SJSA1 (cell line): ENCODE measurements at regions not wholly inside any gene's neighbourhood (a gene's known extent, or its start where the extent isn't known, plus 50 kb on each side); places are given as distances from the start of the nearest gene placed in this dataset.

Experiments
- DNase-seq, 2 experiments: peaks; one replicate each; pipeline ENCODE4 v3.0.0-alpha.2; 2015 to 2020; ENCODE audit warnings: low spot score in 2 of 2, low read depth in 1 of 2
- H3K27ac ChIP-seq: fragments of 250-450 bp; sonication (Bioruptor Pico); 2 replicates; pipeline ENCODE4 v1.5.1; 2020; ENCODE audit warnings: mild to moderate bottlenecking, moderate library complexity
- H3K27me3 ChIP-seq: fragments of 250-450 bp; sonication (Bioruptor Pico); replicated peaks from 2 replicates; pipeline ENCODE4 v1.5.1; 2020; ENCODE audit warnings: mild to moderate bottlenecking, moderate library complexity
- H3K36me3 ChIP-seq: fragments of 250-450 bp; sonication (Bioruptor Pico); 2 replicates; pipeline ENCODE4 v1.5.1; 2020; ENCODE audit warnings: mild to moderate bottlenecking
- H3K4me1 ChIP-seq: fragments of 250-450 bp; sonication (Bioruptor Pico); replicated peaks from 2 replicates; pipeline ENCODE4 v1.6.1; 2021; ENCODE audit warnings: mild to moderate bottlenecking
- H3K4me3 ChIP-seq: fragments of 250-450 bp; sonication (Bioruptor Pico); 2 replicates; pipeline ENCODE4 v1.5.1; 2020; ENCODE audit warnings: mild to moderate bottlenecking
- H3K9me3 ChIP-seq: fragments of 250-450 bp; sonication (Bioruptor Pico); replicated peaks from 2 replicates; pipeline ENCODE4 v1.5.1; 2020; ENCODE audit warnings: mild to moderate bottlenecking

DNA sequence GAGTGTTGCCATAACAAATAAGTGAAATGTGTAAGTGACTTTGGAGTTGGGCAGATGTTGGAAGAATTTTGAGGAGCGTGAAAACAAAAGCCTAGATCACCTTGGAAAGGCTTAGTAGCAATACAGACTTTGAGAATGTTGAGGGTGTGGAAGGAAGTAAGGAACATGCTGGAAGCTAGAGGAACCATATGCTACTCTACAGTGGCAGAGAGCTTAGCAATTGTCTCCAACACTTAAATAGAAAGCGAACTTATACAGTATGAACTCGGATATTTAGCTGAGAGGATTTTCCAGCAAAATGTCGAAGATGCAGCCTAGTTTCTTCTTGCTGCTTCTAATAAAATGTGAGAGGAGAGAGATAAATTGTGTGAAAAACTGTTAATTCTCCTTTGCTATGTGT, 271.2 kb downstream of the ADRA2A start:
- Histone ChIP-seq H3K27me3 (peaks cover 26% of the 10 kb centered on the region), H3K36me3 (no peaks in the 10 kb centered on the region)
- DNase-seq: no peak

DNA sequence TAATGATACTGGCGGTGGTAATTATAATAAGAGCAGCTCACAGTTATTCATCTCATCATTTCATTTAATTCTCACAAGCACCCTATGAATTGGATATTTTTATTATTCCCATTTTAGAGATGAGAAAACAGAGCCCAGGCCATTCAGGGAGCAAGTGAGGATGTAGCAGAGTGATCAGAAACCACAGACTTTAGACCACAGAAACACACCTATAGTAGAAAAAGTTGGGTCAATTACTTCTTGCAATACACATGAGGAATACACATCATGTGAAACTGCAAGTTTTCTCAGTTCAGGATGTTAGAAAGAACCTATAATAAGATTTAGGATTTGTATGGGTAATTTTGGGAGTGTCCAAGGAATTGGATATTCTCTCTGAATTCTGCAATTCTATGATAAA, 278.0 kb downstream of the ADRA2A start:
- Histone ChIP-seq H3K27me3 (peaks cover 17% of the 10 kb centered on the region), H3K9me3 (no peaks in the 10 kb centered on the region), H3K4me3 (no peak overlapping the region), H3K27ac (no peak overlapping the region), H3K4me1 (no peaks in the 10 kb centered on the region), H3K36me3 (no peaks in the 10 kb centered on the region)
- DNase-seq: no peak

More for the DNA sequence above, 271.2 kb downstream of the ADRA2A start:
- Histone ChIP-seq H3K4me3 (no peak overlapping the region), H3K4me1 (no peaks in the 10 kb centered on the region), H3K27ac (no peak overlapping the region), H3K9me3 (no peaks in the 10 kb centered on the region)

DNA sequence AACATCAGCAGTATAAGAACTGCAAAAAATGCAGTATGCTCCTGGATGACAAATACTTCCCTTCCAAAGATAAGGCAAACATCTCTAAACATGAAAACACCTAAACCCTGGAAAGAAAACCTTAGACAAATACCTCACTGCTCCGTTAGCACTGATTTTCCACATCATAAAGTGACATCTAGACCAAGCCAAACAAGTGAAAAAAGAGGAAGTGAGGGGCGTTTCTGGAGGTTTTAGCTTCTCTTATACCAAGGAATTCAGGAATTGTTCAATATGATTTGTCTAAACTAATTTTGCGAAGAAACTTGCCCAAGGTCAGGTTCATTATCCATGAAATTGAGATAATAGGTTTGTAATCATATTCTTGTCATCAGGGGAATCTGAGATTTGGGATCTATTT, 279.7 kb downstream of the ADRA2A start:
- H3K4me1 ChIP-seq: no peaks in the 10 kb centered on the region
- H3K36me3 ChIP-seq: no peaks in the 10 kb centered on the region
- no peak overlapping the region for H3K27ac ChIP-seq
- DNase-seq: no peak
- no peaks in the 10 kb centered on the region for H3K9me3 ChIP-seq
- H3K27me3 ChIP-seq: peaks cover 18% of the 10 kb centered on the region
- H3K4me3 ChIP-seq: no peak overlapping the region

DNA sequence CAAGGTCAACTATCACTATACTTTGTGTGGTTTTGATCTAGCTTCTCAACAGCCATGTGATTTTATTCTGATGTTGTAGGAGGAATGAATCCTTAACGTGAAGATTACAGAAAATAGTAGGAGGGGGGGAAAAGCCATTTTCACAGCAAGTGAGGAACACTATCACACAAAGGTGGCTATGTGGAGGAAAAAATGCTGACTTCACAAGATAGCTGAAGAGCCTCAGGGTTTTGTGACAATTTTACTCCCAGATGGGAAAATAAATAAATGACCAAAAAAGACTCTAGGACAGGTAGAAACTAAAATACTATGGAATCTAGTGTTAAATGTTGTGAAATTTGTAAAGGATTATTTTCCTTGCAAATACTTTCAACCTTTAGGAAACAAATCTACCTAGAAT, 281.0 kb downstream of the ADRA2A start:
- H3K4me3 ChIP-seq: no peak overlapping the region
- no peaks in the 10 kb centered on the region for H3K4me1 ChIP-seq
- no peak overlapping the region for H3K27ac ChIP-seq
- H3K27me3 ChIP-seq: peaks cover 24% of the 10 kb centered on the region
- no peaks in the 10 kb centered on the region for H3K9me3 ChIP-seq
- DNase-seq: no peak
- H3K36me3 ChIP-seq: no peaks in the 10 kb centered on the region

DNA sequence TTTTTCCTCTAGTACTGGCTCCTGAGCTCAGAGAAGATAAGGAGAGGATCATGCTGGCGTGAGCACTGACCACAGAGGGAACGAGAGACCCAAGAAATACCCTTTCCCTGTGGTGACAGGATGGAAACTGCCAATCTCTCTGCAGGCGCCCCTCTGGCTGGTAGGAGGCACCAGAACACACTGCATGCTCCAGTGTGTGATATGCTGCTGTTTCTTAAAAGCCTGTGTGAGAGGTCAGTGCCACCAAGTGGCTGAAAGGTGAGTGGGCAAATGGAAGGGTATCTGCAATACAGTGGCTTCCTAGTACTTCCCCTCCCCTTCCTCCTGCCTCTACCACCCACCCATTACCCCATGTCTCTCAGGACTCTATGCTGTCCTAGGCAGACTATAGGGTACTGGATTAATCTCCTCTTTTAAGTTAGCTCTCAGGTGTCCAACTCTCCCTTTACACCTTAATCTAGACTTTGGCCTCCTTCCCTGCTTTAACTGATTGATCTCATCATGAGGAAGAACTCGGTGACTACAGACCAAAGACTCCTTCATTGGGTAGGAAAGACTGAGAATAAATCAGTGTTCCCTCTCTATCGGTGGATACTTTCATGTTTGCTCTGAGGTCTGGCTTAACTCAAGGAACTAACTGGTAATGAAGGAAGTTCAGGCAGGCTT, 283.6 kb downstream of the ADRA2A start:
- peak; percentile 42 to 55 for DNase-seq
- H3K36me3 ChIP-seq: no peaks in the 10 kb centered on the region
- no peak overlapping the region for H3K4me3 ChIP-seq
- no peaks in the 10 kb centered on the region for H3K9me3 ChIP-seq
- H3K4me1 ChIP-seq: no peaks in the 10 kb centered on the region
- no peak overlapping the region for H3K27ac ChIP-seq
- H3K27me3 ChIP-seq: peaks cover 21% of the 10 kb centered on the region

DNA sequence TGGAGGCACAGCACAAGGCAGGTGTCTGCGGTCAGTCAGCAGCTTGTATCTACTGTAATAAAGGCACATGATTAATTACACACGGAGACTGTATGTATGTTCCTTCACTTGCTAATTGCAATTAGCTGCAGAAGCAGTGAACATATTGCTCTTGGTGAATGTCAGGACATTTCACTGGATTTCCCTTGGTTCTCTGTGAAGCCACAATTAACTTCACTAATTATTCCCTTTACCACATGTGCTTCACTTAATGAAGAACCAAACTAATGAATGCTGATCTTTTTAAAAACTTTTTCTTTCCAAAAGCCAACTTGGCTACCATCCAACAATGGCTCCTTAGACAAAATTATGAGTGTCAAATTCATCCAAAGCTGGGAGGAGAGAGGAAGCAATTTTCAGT, 290.7 kb downstream of the ADRA2A start:
- H3K4me1 ChIP-seq: peaks cover 12% of the 10 kb centered on the region
- H3K9me3 ChIP-seq: no peaks in the 10 kb centered on the region
- H3K27ac ChIP-seq: no peak overlapping the region
- H3K4me3 ChIP-seq: no peak overlapping the region
- H3K36me3 ChIP-seq: no peaks in the 10 kb centered on the region
- no peak for DNase-seq
- peaks cover 3% of the 10 kb centered on the region for H3K27me3 ChIP-seq

DNA sequence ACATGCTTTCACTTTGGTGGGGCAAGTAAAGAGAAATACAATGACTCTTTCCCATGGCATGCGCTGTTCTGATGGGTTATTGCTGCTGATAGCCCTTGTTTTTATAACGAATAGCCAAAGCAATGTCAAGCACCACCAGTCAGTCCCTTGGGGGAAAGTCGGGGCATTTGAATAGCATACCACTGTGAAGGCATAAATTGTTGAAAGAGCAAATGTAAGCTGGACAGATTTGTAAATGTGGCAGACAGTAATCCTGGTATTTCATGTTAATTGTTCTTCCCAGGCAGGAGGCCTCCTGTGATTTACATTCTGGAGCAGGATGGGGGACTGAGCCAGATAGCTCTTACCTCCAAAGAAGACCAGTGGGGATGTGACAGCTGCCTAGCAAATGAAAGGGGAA, 293.3 kb downstream of the ADRA2A start:
- Histone ChIP-seq H3K9me3 (no peaks in the 10 kb centered on the region), H3K36me3 (no peaks in the 10 kb centered on the region), H3K4me3 (no peak overlapping the region), H3K4me1 (peaks cover 12% of the 10 kb centered on the region), H3K27me3 (no peaks in the 10 kb centered on the region; the same call in 1 of the 2 replicates), H3K27ac (no peak overlapping the region)
- DNase-seq: peak; percentile 52 to 53

DNA sequence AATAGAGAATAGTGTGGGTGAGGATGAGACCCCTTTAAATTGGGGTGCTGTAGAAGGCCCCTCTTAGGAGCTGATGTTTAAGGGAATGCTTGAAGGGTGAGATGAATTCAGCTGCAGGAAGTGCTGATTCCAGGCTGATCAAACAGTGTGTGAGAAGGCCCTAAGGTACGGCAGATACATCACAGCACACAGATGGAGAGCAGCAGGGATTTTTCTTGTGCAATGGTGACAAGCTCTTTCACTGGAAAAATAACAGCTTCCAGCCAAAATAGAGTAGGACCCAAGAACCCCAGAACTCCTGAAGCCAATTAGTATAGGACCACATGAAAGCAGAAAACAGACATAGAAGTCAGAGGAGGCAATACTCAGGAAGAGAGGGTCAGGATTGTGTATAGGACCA, 296.9 kb downstream of the ADRA2A start:
- Histone ChIP-seq H3K27me3 (no peaks in the 10 kb centered on the region; the same call in 1 of the 2 replicates), H3K27ac (no peak overlapping the region), H3K36me3 (no peaks in the 10 kb centered on the region), H3K4me3 (no peak overlapping the region), H3K4me1 (peaks cover 12% of the 10 kb centered on the region), H3K9me3 (no peaks in the 10 kb centered on the region)
- DNase-seq: no peak

DNA sequence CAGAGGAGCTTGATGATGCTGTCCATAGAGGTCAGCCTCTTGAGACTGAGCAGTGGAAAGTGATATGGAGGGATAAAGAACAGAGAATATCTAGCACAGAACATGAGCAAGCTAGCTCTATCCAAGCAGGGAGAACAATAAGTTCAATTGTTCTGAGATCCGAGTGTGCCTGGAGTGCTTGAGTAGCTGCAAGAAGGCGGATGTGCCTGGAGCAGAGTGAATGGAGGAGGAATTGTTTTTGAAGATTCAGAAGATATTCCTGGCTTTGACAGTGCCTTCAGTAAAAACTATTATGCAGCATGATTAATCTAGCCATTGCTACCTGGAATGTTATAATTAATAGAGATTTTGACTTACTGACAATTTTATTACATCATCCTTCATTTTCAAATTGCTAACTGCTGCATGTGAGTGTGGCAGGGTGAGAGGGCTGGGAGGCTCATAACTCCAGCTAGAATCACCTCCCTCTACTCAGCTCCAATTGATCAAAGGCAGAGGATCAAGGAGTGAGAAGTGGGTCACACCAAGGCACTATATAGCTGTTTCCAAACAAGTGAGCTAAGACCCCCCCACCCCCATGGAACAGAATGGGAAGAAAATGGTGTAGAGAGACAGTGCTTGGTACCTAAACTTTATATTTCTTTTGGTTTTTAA, 302.8 kb downstream of the ADRA2A start:
- no peak for DNase-seq
- H3K9me3 ChIP-seq: no peaks in the 10 kb centered on the region
- H3K27me3 ChIP-seq: no peaks in the 10 kb centered on the region; the same call in 1 of the 2 replicates
- no peak overlapping the region for H3K27ac ChIP-seq
- no peak overlapping the region for H3K4me3 ChIP-seq
- H3K4me1 ChIP-seq: no peaks in the 10 kb centered on the region
- H3K36me3 ChIP-seq: no peaks in the 10 kb centered on the region

DNA sequence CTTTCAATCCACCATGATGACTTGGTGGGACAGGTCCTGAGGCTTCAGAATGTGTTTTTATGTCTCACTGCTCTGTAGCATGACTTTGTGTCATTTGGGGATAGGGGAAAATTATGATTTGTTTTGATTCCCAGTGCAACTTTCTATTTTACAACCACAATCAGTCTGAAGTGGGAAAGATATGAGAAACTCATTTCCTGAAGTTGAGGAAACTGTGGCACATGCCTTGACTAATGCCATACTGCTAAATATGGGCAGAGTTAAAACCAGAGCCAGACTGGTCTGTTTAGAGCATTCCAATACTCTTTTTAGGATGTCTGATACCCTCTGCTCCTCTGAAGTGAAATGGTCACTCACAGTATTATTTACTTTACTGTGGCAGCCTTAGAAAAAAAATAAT, 307.7 kb downstream of the ADRA2A start:
- H3K27ac ChIP-seq: no peak overlapping the region

DNA sequence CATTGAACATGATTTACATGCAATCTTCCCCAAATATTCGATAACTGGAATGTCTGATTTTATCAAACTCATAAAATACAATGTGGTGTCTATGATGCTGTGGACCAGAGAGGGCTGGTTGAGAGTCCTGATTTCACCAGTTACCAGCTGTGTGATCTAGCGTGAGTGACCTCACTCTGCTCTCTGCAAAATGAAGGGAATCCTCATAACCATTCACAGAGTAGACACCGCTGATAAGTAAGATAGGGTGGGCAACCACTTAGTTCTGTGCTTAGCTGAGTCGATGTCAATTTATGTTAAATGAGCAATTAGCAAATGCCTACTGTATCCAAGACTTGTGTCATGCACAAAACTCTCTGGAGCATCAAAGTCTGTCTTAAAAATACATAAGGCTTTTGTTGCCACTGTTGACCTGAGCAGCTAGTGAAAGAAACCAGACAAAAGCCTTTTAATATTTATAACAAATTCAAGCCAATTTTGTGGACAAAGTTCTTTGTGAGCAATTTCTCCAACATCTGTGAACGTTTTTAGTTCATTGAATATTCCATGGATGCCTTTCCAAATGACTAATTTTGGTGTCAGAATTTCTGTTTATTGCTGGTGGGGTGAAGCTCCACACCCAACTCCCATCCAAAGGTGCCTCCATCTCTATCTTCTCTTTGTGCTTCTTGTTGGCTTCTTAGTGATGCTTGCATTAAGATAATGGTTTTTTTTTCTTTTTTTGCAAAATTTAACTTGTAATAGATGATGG, 314.2 kb downstream of the ADRA2A start:
- Histone ChIP-seq H3K4me3 (no peak overlapping the region), H3K27ac (no peak overlapping the region), H3K9me3 (no peaks in the 10 kb centered on the region), H3K36me3 (no peaks in the 10 kb centered on the region), H3K27me3 (no peaks in the 10 kb centered on the region; the same call in 1 of the 2 replicates), H3K4me1 (no peaks in the 10 kb centered on the region)
- DNase-seq: no peak

More for the DNA sequence above, 307.7 kb downstream of the ADRA2A start:
- Histone ChIP-seq H3K36me3 (no peaks in the 10 kb centered on the region), H3K27me3 (no peaks in the 10 kb centered on the region; the same call in 1 of the 2 replicates), H3K9me3 (no peaks in the 10 kb centered on the region), H3K4me3 (no peak overlapping the region), H3K4me1 (no peaks in the 10 kb centered on the region)
- DNase-seq: no peak

DNA sequence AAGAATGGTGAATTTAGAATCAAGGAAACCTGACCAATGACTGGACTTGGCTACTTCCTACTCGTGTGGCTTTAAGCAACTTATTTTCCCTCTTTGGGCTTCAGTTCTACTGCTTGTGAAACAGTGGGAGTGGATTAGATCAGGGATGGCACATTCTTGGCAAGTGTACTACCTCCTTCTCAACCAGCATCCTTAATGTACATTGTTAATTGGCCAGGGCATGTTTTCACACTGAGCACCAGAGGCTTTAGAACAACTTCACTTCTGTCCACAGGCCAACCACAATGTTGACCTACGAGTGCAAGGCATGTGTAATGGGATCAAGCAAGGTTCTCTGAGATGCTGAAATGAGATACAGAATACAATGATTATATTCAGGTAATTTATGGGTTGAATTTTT, 315.3 kb downstream of the ADRA2A start:
- Histone ChIP-seq H3K9me3 (no peaks in the 10 kb centered on the region), H3K4me1 (no peaks in the 10 kb centered on the region), H3K36me3 (no peaks in the 10 kb centered on the region), H3K4me3 (no peak overlapping the region), H3K27ac (no peak overlapping the region), H3K27me3 (peaks cover under 1% of the 10 kb centered on the region; the same call in 1 of the 2 replicates)
- no peak for DNase-seq

DNA sequence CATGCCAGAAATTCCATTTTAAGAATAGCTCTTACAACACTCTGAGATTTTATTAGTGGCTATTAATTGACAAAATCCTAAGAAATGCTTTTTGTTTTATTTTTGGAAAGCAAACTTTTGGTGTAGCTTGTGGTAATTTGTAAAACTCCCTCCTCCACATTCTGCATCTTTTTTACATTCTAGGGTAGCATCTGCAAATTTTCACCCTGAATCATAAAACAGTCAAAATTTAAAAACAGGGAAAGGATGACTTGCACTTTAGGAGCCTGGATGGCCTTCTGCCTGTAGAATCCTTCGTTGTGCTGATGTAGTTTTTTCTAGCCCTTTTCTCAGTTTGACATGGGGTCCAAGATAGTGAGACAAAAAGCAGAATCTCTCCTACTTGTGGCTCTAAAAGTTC, 316.1 kb downstream of the ADRA2A start:
- no peak overlapping the region for H3K4me3 ChIP-seq
- peaks cover 4% of the 10 kb centered on the region; the same call in 1 of the 2 replicates for H3K27me3 ChIP-seq
- H3K4me1 ChIP-seq: no peaks in the 10 kb centered on the region
- H3K27ac ChIP-seq: no peak overlapping the region
- no peaks in the 10 kb centered on the region for H3K36me3 ChIP-seq
- DNase-seq: no peak
- no peaks in the 10 kb centered on the region for H3K9me3 ChIP-seq

DNA sequence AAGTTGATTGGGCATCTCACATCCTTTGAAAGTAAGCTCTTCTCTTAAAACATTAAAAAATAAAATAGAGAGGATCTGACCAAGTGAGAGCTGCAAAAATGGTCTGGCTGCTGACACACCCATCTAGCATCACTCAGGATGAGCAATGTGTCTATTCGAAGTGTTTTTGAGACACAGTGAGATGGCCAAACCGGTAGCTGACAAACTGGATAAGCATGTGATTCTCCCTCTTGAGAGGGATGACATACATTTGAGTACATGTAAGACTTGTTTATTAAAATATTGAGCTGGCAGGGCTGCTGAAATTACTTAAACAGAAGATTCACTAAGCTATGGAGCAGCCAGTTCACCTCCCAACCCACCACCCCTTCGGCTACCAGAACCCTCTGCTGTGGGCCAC, 333.9 kb downstream of the ADRA2A start:
- Histone ChIP-seq H3K27ac (no peak overlapping the region), H3K4me3 (no peak overlapping the region), H3K27me3 (no peaks in the 10 kb centered on the region), H3K4me1 (no peaks in the 10 kb centered on the region), H3K36me3 (no peaks in the 10 kb centered on the region), H3K9me3 (no peaks in the 10 kb centered on the region)
- DNase-seq: no peak
